Ectodermal cell (in vitro differentiated cells): ENCODE measurements at regions not wholly inside any gene's neighbourhood (a gene's known extent, or its start where the extent isn't known, plus 50 kb on each side); places are given as distances from the start of the nearest gene placed in this dataset.

Experiments
- H3K27ac ChIP-seq: 2 replicates; pipeline ENCODE4 v1.7.0; 2013; ENCODE audit warnings: mild to moderate bottlenecking, low read depth, low read length; ENCODE audit not compliant: insufficient read depth, poor library complexity, severe bottlenecking
- H3K27me3 ChIP-seq: 2 replicates; pipeline ENCODE4 v1.7.0; 2013; ENCODE audit warnings: mild to moderate bottlenecking, low read length; ENCODE audit not compliant: insufficient read depth, control insufficient read depth, poor library complexity, severe bottlenecking
- H3K36me3 ChIP-seq: one replicate; pipeline ENCODE4 v1.7.0; 2013; ENCODE audit warnings: low read length; ENCODE audit not compliant: control insufficient read depth, insufficient read depth
- H3K4me1 ChIP-seq: one replicate; pipeline ENCODE4 v1.7.0; 2013; ENCODE audit warnings: low read length; ENCODE audit not compliant: control insufficient read depth, insufficient read depth
- H3K4me3 ChIP-seq: 2 replicates; pipeline ENCODE4 v1.7.0; 2013; ENCODE audit warnings: low read depth, low read length, control low read depth; ENCODE audit not compliant: insufficient read depth
- H3K9me3 ChIP-seq: 2 replicates; pipeline ENCODE4 v1.7.0; 2013; ENCODE audit warnings: mild to moderate bottlenecking, low read length, moderate library complexity; ENCODE audit not compliant: control insufficient read depth
- WGBS, 2 experiments: methylation state at CpG; one replicate each; pipeline ENCODE4 v1.1.7; 2013; ENCODE audit warnings: missing lambda C conversion rate in 2 of 2; 5-methylcytosine and 5-hydroxymethylcytosine counted together

DNA sequence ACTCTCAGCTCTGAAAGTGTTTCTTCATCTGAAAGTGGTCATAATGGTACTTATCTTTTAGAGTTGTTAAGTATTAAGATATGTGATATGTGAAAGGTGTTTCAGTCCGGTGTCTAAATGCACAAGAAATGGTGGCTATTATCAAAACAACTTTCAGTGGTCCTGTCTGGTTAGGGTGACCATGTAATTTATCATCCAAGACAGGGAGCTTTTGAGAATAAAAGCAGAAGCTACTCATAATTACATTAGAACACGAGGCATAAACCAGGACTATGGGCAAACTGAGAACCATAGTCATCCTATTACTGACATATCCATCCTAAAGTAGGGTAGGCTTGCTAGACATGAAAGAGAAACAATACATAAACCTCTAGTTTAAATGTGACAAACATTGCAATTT lies 418.1 kb upstream of the SEMA6A start:
- Histone ChIP-seq H3K4me1 (no peaks in the 10 kb centered on the region), H3K9me3 (no peaks in the 10 kb centered on the region), H3K27me3 (no peaks in the 10 kb centered on the region), H3K4me3 (no peak overlapping the region), H3K27ac (no peak overlapping the region), H3K36me3 (no peaks in the 10 kb centered on the region)
- WGBS, 2 experiments: 88 to 100% methylated on average over 2 of the region's 2 CpGs

DNA sequence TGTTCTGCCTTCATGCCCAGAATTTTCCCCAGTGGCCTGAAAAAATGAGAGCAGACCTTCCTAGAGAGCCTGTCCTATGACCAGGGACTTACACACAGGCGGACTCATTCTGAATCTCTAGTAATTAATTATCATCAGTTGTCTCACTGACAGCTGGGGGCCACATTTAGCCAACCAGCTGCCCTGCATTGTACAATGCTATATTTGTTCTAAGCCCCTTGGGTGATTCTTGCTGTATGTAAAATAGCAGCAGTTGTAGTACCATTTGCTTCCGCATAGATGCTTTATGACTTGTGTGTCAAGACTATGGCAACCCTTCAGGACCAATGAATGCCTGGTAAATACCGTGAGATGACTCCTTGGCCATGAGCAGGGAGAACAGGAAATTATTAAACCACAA lies 415.4 kb upstream of the SEMA6A start:
- 84 to 94% methylated on average over 3 of the region's 3 CpGs for WGBS, 2 experiments
- Histone ChIP-seq H3K27ac (no peak overlapping the region), H3K4me3 (no peak overlapping the region), H3K9me3 (no peaks in the 10 kb centered on the region), H3K4me1 (no peaks in the 10 kb centered on the region), H3K36me3 (no peaks in the 10 kb centered on the region), H3K27me3 (no peaks in the 10 kb centered on the region)

DNA sequence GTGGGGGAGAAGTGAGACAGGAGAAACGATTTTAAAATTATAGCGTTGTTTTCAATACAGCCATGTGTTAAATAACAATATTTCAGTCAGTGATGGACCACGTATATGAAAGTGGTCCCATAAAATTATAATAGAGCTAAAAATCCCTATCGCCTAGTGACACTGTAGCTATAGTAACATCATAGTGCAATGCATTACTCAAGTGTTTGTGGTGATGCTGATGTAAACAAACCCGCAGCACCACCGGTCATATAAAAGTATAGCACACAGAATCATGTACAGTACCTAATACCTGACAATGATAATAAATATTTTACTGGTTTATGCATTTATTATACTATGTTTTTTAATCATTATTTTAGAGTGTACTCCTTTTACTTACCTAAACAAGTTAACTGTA lies 407.4 kb upstream of the SEMA6A start:
- 91 to 98% methylated on average over 2 to 4 of the region's 6 CpGs for WGBS, 2 experiments
- no peaks in the 10 kb centered on the region for H3K27me3 ChIP-seq
- no peaks in the 10 kb centered on the region for H3K36me3 ChIP-seq
- no peaks in the 10 kb centered on the region for H3K9me3 ChIP-seq
- H3K27ac ChIP-seq: no peak overlapping the region
- no peak overlapping the region for H3K4me3 ChIP-seq
- H3K4me1 ChIP-seq: no peaks in the 10 kb centered on the region

DNA sequence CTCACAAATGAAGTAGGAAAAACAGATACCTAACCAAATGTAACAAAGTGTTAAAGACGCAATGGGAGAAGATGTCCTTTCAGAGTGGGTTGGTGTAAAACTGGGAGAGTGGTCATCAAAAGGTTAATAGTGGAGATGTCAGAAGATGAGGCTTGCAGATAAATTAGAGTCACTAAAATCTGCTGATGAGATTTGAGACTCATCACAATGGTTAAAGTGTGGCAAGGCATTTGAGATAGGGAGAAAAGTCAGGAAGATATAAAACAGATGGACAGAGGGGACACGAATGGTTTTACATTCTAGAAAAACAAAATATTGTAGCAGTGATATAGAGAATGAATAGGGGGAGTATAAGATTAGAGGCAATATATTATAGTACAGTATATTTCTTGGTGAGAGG lies 406.0 kb upstream of the SEMA6A start:
- H3K27me3 ChIP-seq: no peaks in the 10 kb centered on the region
- no peaks in the 10 kb centered on the region for H3K4me1 ChIP-seq
- 91 to 98% methylated on average over 2 of the region's 2 CpGs for WGBS, 2 experiments
- no peak overlapping the region for H3K27ac ChIP-seq
- H3K9me3 ChIP-seq: no peaks in the 10 kb centered on the region
- no peak overlapping the region for H3K4me3 ChIP-seq
- H3K36me3 ChIP-seq: no peaks in the 10 kb centered on the region

DNA sequence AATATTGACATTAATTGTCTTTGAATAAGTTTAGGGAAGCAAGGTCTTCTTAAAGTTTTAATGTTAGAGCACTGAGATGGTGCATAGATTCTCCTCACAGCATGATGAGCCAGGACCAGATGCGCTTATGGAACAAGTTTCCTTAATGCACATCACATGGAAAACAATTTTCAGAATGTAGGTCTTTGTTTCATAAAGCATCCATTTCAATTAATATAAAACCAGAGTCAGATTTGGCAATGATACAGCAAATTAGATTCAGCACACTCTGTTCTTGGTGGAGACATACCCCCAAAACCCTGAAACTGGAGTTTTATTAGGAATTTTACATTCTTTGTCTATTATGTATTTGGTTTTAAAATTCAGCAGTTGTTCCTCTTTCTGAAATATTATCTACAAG lies 402.1 kb upstream of the SEMA6A start:
- Histone ChIP-seq H3K27me3 (no peaks in the 10 kb centered on the region), H3K4me1 (no peaks in the 10 kb centered on the region), H3K36me3 (no peaks in the 10 kb centered on the region), H3K4me3 (no peak overlapping the region), H3K27ac (no peak overlapping the region), H3K9me3 (no peaks in the 10 kb centered on the region)
- 85% methylated on average over 1 of the region's 1 CpG; no CpG with 5 or more reads in 1 of the 2 experiments for WGBS, 2 experiments

DNA sequence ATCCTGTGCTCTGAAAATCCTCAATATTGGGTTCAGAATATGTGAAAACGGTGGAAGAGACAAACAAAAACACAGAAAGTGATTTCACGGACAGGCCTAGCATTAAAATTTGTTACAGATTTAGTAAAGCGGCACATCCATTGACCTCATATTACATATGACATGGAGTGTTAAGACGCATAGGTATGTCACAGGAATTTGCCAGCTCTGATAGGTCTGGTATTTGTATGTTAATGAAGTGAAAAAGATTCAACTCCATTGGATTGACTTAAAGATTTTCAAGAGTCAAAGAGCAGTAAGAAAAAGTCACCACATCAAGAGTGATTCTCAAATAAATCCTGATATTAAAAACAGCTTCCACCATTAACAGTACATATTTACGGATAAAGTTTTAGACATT lies 396.5 kb upstream of the SEMA6A start:
- Histone ChIP-seq H3K27me3 (no peaks in the 10 kb centered on the region), H3K36me3 (no peaks in the 10 kb centered on the region), H3K4me1 (no peaks in the 10 kb centered on the region), H3K4me3 (no peak overlapping the region), H3K27ac (no peak overlapping the region), H3K9me3 (no peaks in the 10 kb centered on the region)
- 88 to 90% methylated on average over 4 of the region's 5 CpGs for WGBS, 2 experiments

DNA sequence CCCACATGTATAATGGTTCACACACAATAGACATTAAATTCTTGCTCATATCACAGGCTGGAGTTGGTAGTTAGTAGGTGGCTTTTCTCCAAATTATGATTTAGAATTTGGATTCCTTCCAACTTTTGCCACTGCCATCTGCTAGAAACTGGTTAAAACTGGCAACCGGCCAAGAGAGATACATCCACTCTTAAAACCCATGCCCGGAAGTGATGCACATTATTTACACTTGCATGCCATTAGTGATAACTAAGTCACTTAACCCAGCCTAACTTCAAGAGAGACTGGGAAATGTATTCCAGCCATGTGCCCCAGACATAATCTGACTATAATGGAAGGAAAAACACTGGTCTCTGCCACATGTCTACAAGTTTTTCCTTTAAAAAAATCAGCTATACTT lies 395.7 kb upstream of the SEMA6A start:
- Histone ChIP-seq H3K27ac (no peak overlapping the region), H3K27me3 (no peaks in the 10 kb centered on the region), H3K9me3 (no peaks in the 10 kb centered on the region), H3K4me1 (no peaks in the 10 kb centered on the region), H3K4me3 (no peak overlapping the region), H3K36me3 (no peaks in the 10 kb centered on the region)
- 92 to 93% methylated on average over 2 of the region's 2 CpGs for WGBS, 2 experiments

DNA sequence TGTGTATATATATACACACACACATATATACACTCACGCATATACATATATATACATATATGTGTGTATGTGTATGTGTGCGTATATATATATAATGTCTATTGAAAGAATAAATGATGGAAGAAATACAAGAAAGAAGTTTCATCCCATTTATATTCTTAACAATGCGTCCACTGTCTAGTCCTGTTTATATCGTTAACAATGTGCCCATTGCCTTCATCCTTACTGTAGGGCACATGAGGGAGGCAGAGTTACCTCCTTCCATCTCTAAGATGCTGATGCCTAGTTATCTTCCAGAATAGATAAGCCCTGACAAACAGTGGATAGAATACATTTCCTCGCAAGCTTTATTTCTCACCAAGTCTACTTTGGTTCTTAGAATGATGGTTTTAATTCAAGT lies 389.8 kb upstream of the SEMA6A start:
- Histone ChIP-seq H3K27me3 (no peaks in the 10 kb centered on the region), H3K4me1 (no peaks in the 10 kb centered on the region), H3K36me3 (no peaks in the 10 kb centered on the region), H3K27ac (no peak overlapping the region), H3K4me3 (no peak overlapping the region), H3K9me3 (no peaks in the 10 kb centered on the region)
- 98 to 99% methylated on average over 3 of the region's 5 CpGs for WGBS, 2 experiments

DNA sequence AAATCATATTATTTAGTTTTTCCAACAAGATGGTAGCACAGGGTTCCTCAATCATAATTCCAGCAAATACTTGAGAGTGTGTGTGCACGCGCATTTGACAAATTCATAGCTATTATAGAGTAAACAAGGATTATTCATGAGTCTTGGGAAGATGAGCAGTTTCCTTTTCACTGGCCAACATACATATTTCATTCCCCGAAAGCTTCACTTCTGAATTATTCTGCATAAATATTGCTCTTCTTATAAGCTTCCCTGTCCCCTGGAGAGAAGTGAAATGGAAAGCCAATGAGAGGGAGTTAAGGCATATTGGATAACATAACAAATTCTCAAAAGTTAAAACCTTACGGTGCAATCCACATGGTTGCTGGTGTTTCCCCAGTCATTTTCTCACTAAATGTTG lies 386.4 kb upstream of the SEMA6A start:
- WGBS, 2 experiments: 91 to 99% methylated on average over 2 to 4 of the region's 4 CpGs
- H3K27me3 ChIP-seq: no peaks in the 10 kb centered on the region
- no peaks in the 10 kb centered on the region for H3K9me3 ChIP-seq
- no peaks in the 10 kb centered on the region for H3K4me1 ChIP-seq
- no peaks in the 10 kb centered on the region for H3K36me3 ChIP-seq
- H3K27ac ChIP-seq: no peak overlapping the region
- no peak overlapping the region for H3K4me3 ChIP-seq

DNA sequence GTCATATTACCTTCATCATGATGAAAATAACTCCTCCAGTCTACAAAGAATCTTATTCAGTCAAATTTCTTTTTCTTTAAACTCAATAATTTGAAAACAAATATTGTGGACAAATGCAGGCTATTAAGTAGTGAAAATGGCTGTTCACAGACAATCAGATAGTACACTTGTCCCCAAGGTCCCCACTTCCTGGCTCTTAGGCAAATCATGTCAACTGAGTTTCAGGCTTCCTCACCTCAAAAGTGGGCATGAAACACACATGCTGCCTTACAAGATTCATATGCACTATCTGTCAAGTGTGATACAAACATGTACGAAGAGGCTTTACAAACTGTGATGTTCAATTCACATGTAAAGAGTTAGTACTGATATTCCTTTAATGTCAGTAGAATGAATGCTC lies 385.2 kb upstream of the SEMA6A start:
- Histone ChIP-seq H3K4me1 (no peaks in the 10 kb centered on the region), H3K36me3 (no peaks in the 10 kb centered on the region), H3K4me3 (no peak overlapping the region), H3K27me3 (no peaks in the 10 kb centered on the region), H3K27ac (no peak overlapping the region), H3K9me3 (no peaks in the 10 kb centered on the region)
- 88 to 94% methylated on average over 1 of the region's 1 CpG for WGBS, 2 experiments

DNA sequence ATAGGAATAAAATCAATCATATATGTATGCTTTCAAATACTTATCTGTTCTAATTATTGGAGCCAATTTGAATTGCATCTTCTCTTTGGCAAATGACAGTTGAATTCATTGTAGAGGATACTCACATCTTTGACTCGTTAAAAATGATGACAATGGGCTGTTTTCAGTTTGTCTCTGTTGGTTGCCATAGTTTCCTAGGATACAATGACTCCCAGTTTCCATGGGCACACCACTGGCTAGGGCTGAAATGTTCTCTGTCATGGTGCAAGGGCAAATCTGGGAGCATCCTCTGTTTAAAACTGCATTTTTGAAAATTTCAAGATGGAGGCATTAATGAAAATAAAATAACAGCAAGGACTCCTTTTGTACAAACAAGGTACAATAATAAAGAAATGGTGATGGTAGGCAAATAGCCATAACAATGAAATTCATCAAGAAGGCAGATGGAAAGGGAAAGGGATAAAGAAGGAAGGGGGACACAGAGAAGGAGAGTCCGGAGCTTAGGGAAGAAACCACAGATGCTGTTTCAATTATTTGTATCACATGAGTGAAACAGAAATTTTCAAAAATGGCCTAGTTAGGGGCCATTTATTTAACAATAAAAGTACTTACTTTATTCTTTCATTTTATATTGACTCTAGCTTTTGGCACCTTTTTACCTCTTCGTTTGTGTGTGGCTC lies 378.8 kb upstream of the SEMA6A start:
- H3K4me3 ChIP-seq: no peak overlapping the region
- H3K36me3 ChIP-seq: no peaks in the 10 kb centered on the region
- H3K27ac ChIP-seq: peak overlapping the region; percentile 47
- H3K27me3 ChIP-seq: no peaks in the 10 kb centered on the region
- no peaks in the 10 kb centered on the region for H3K9me3 ChIP-seq
- 59 to 73% methylated on average over 3 of the region's 3 CpGs for WGBS, 2 experiments
- H3K4me1 ChIP-seq: no peaks in the 10 kb centered on the region
